HG03575 (cell line): ENCODE measurements at regions not wholly inside any gene's neighbourhood (a gene's known extent, or its start where the extent isn't known, plus 50 kb on each side); places are given as distances from the start of the nearest gene placed in this dataset.
"Not testable (repeated sequence)": the region's sequence is repeated elsewhere in the genome, so short reads cannot be mapped to it uniquely, and the experiment has no call there.

Experiments used
- ATAC-seq: cut with Tn5 transposase; IDR thresholded peaks from one replicate; pipeline ENCODE4 v1.9.1; 2021; ENCODE audit not compliant: unreplicated experiment, insufficient number of reproducible peaks, low FRiP score; ENCODE audit errors: extremely low read depth

GRCh38 chr10:35979116-35979515, 337.0 kb upstream of the FZD8 start:
- ATAC-seq, result no peak

GRCh38 chr10:35973912-35974591, 332.0 kb upstream of the FZD8 start:
- not testable (repeated sequence) for ATAC-seq

GRCh38 chr10:35972275-35972674, 330.2 kb upstream of the FZD8 start:
- no peak for ATAC-seq

- no peak for ATAC-seq
Measured at GRCh38 chr10:35971397-35971796, 329.3 kb upstream of the FZD8 start.

- ATAC-seq, result no peak
Measured at GRCh38 chr10:35963685-35964084, 321.6 kb upstream of the FZD8 start.

- no peak for ATAC-seq
Measured at GRCh38 chr10:35961501-35961900, 319.4 kb upstream of the FZD8 start.

- ATAC-seq, result no peak
Measured at GRCh38 chr10:35959252-35959651, 317.2 kb upstream of the FZD8 start.

GRCh38 chr10:35958609-35959008, 316.5 kb upstream of the FZD8 start:
- ATAC-seq, result not testable (repeated sequence)

- no peak for ATAC-seq
Measured at GRCh38 chr10:35950701-35951100, 308.6 kb upstream of the FZD8 start.

GRCh38 chr10:35950226-35950625, 308.1 kb upstream of the FZD8 start:
- ATAC-seq, result no peak

- ATAC-seq, result no peak
Measured at GRCh38 chr10:35949811-35950211, 307.7 kb upstream of the FZD8 start.

- no peak for ATAC-seq
Measured at GRCh38 chr10:35946556-35946955, 304.5 kb upstream of the FZD8 start.

- no peak for ATAC-seq
Measured at GRCh38 chr10:35942057-35942456, 300.0 kb upstream of the FZD8 start.

GRCh38 chr10:35940141-35941041, 298.3 kb upstream of the FZD8 start:
- no peak for ATAC-seq

GRCh38 chr10:35938160-35938559, 296.1 kb upstream of the FZD8 start:
- ATAC-seq, result no peak

- ATAC-seq, result no peak
Measured at GRCh38 chr10:35937546-35937945, 295.4 kb upstream of the FZD8 start.

GRCh38 chr10:35934642-35934995, 292.5 kb upstream of the FZD8 start:
- no peak for ATAC-seq

GRCh38 chr10:35933940-35934641, 292.0 kb upstream of the FZD8 start:
- no peak for ATAC-seq

- no peak for ATAC-seq
Measured at GRCh38 chr10:35933491-35933890, 291.4 kb upstream of the FZD8 start.

- not testable (repeated sequence) for ATAC-seq
Measured at GRCh38 chr10:35929962-35930361, 287.9 kb upstream of the FZD8 start.
